Muscle of arm (tissue), 1 donor: ENCODE measurements at regions not wholly inside any gene's neighbourhood (a gene's known extent, or its start where the extent isn't known, plus 50 kb on each side); places are given as distances from the start of the nearest gene placed in this dataset.
"Not testable (repeated sequence)": the region's sequence is repeated elsewhere in the genome, so short reads cannot be mapped to it uniquely, and the experiment has no call there.

Experiments
- DNase-seq: peaks from one replicate; pipeline ENCODE4 v3.0.0-alpha.2; 2013

- DNase-seq: no peak
Observed at GRCh38 chr5:152113401-152113800, 188.8 kb upstream of the GLRA1 start.

GRCh38 chr5:152107220-152107619 is 182.6 kb upstream of the GLRA1 start:
- no peak for DNase-seq

- no peak for DNase-seq
Observed at GRCh38 chr5:152106571-152106970, 181.9 kb upstream of the GLRA1 start.

- DNase-seq: no peak
Observed at GRCh38 chr5:152105085-152105484, 180.4 kb upstream of the GLRA1 start.

- no peak for DNase-seq
Observed at GRCh38 chr5:152104211-152104610, 179.6 kb upstream of the GLRA1 start.

- not testable (repeated sequence) for DNase-seq
Observed at GRCh38 chr5:152102908-152103307, 178.3 kb upstream of the GLRA1 start.

- no peak for DNase-seq
Observed at GRCh38 chr5:152102057-152102456, 177.4 kb upstream of the GLRA1 start.

- DNase-seq: no peak
Observed at GRCh38 chr5:152100462-152100861, 175.8 kb upstream of the GLRA1 start.

GRCh38 chr5:152097128-152097527 is 172.5 kb upstream of the GLRA1 start:
- DNase-seq: no peak

- no peak for DNase-seq
Observed at GRCh38 chr5:152094716-152095115, 170.1 kb upstream of the GLRA1 start.

GRCh38 chr5:152094060-152094459 is 169.4 kb upstream of the GLRA1 start:
- no peak for DNase-seq

GRCh38 chr5:152092580-152092979 is 167.9 kb upstream of the GLRA1 start:
- DNase-seq: no peak

- DNase-seq: no peak
Observed at GRCh38 chr5:152089644-152090043, 165.0 kb upstream of the GLRA1 start.

- no peak for DNase-seq
Observed at GRCh38 chr5:152086668-152087067, 162.0 kb upstream of the GLRA1 start.

GRCh38 chr5:152084476-152084875 is 159.8 kb upstream of the GLRA1 start:
- no peak for DNase-seq

GRCh38 chr5:152083231-152083630 is 158.6 kb upstream of the GLRA1 start:
- DNase-seq: no peak

GRCh38 chr5:152072091-152072490 is 147.4 kb upstream of the GLRA1 start:
- DNase-seq: peak; percentile 4

GRCh38 chr5:152070591-152070990 is 145.9 kb upstream of the GLRA1 start:
- DNase-seq: no peak

- no peak for DNase-seq
Observed at GRCh38 chr5:152066784-152067183, 142.1 kb upstream of the GLRA1 start.

- no peak for DNase-seq
Observed at GRCh38 chr5:152063004-152063403, 138.4 kb upstream of the GLRA1 start.

- no peak for DNase-seq
Observed at GRCh38 chr5:152061095-152061494, 136.4 kb upstream of the GLRA1 start.

- DNase-seq: no peak
Observed at GRCh38 chr5:152058267-152058666, 133.6 kb upstream of the GLRA1 start.

- no peak for DNase-seq
Observed at GRCh38 chr5:152056931-152057330, 132.3 kb upstream of the GLRA1 start.

GRCh38 chr5:152052470-152052869 is 127.8 kb upstream of the GLRA1 start:
- no peak for DNase-seq
